HG03280 (cell line): ENCODE measurements at regions not wholly inside any gene's neighbourhood (a gene's known extent, or its start where the extent isn't known, plus 50 kb on each side); places are given as distances from the start of the nearest gene placed in this dataset.
"Not testable (repeated sequence)": the region's sequence is repeated elsewhere in the genome, so short reads cannot be mapped to it uniquely, and the experiment has no call there.

Experiments
- ATAC-seq: cut with Tn5 transposase; IDR thresholded peaks from one replicate; pipeline ENCODE4 v1.9.1; 2021; ENCODE audit warnings: mild to moderate bottlenecking, moderate library complexity; ENCODE audit not compliant: unreplicated experiment

DNA sequence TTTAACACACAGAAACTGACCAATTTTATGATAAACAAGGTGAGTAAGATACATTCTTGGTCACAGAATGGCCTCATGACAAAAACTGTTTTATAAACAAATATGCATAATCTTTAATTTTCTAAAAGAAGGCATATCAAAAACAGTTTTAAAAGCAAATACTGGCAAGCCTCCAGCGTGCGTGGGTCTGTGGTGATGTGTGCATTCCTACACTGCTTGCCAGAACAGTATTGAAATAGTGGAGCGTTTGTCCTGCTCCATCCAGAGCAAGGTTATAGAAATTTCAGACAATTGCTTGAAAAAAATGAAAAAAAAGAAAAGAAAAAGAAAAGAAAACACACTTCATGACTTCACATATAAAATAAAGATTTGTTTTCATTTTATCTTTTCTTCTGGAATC lies 140.9 kb downstream of the MZT1 start:
- no peak for ATAC-seq

DNA sequence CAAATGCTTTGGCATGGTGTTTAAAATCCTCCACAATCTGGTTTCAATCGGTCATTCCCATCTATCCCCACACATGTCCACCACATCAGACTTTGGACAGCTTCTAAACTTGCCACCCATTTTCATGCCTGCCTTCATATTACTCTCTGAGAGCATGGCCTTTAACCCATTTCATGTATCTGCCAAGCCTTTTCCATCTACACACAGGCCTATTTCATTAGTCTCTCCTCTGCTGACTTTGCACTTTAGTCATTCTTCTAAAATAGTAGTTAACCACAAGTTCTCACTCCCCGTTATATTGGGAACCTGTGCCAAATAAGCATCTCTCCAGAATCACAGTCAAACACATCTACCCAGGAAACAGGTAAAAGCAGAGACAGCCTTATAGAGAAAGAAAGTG lies 142.2 kb downstream of the MZT1 start:
- no peak for ATAC-seq

DNA sequence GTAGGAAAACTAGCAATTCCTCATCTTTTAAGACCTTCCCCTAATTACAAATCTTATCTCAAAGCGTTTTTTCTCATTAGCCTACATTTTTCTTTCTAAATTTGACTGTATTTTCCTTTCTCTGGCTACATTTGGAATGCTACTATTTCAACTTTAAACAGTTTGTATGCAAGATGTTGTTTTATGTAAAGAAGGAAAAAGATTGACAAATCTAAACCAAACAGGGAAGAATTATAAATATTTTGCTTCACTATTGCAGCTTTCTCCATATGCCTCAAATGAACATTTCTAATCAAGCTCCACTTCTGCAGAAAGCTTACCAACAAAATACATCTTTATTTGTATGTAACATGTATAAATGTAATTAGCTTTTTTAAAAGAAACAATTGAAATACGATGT lies 156.2 kb downstream of the MZT1 start:
- ATAC-seq: no peak

DNA sequence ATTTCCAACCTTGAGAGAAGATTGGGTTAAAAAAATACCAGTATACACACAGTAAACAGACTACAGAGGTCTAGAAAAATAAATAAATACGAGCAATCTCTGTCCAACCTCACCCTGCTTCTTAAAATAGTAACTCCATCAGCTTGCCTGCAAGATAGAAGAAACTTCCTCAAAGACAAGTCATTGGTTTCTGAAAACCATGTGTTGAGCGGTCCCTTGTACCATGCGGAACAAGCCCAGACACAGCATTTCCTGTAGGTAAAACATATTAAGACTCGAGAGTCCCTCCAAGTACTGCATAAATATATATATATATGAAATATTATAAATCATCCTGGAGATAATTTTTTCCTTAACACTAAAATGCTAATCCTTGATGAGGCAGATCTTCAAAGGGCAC lies 157.4 kb downstream of the MZT1 start:
- no peak for ATAC-seq

DNA sequence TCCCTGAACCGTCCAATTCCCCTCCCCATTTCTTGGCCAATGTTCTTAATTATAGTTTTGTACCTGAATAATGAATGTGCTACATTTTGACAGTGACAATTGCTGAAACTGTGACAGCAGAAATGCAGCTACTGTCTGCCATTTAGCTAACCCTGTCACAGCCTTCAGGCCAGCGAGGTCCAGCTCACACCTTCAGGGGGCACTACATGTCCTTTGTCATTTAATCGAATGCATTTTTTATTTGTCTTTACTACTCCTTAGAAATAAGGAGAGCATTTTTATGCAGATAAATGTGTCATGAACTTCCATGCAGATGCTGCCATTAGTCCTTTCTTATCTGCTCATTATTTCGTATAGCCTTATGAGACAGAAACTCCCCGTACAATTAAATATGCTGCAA lies 159.9 kb downstream of the MZT1 start:
- no peak for ATAC-seq

DNA sequence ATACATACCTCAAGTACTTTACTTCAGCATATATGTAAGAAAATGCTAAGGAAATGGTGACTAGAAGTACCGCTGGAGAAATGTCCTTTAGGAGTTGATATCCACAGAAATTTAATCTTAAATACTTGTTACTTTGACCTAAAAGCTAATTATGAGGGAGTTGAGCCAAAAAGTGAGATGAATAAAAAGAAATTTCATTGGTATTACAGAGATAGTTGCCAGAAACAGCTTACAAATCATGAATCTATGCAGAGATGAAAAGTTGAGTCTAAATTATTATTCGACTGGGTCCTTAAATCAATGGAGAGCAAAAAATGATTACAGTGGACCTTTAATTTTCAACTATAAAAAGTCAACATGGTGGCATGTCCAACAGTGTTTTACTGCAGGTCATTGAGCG lies 160.9 kb downstream of the MZT1 start:
- ATAC-seq: no peak

DNA sequence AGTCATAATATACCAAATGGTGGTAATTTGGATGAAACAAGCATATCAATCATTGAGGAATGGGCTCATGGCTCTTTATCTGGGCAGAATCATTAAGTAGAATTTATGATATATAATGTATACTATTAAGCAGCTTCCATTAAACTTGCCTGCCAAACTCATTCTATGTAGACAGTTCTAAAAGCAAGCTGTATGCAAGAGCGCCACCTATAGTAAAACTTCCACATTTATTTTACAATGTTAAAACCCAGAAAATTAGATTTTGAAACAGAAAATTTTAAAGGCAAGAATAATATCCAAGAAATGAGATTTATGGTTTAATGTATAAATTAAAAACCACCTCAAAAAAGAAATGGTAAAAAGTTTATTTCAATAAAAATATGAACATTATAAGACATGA lies 161.5 kb downstream of the MZT1 start:
- ATAC-seq: no peak

DNA sequence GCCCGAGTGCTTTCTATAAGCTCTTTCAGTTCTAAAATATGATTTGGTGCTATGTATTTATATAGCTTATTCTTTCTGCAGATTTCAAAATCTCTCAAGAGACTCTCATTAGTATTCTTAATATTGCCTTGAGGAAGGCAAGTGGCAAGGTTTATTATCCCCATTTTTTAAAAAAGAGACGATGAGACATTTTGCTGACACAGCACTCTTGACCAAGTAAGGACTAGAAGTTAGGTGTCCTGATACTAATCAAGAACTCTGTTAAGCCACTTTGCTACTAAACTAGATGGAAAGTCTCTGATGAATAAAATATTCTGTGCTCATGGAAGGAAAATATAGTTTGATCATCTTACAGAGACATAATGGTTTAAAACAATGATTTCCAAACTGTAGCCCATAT lies 164.7 kb downstream of the MZT1 start:
- ATAC-seq: no peak

DNA sequence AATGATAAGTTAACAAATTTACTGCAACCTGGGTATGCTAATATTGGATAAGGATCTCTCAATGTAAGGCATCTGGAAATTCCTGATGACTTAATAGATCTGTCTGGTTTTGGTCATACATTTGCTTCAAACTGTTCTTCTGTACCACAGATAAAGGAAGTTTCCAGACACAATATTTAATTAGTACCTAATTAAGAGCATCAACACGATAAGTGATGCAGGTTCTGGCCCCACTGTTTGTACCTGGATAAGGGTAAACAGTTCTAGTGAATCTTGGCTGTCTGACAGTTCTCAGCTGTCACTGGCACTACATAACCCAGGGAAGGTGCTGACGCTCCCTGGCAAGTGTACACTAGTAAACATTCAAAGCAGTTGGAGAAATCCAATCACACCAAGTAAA lies 165.6 kb downstream of the MZT1 start:
- ATAC-seq: no peak

DNA sequence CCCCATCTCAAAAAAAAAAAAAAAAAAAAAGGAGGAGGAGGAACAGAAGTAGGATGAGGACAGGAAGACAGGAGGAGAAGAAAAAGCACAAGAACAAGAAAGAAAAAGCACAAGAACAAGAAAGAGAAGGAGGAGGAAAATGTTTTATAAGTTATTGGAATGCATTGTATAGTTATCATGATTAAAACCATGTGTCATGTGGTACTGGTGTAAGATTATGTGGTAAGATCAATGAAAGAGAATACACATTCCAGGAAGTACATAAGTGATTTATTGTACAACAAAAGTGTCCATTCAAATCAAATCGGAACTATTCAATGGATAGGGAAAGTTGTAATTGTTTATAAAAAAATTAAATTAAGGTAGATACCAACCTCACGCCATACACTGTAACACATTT lies 167.7 kb downstream of the MZT1 start:
- ATAC-seq: no peak

DNA sequence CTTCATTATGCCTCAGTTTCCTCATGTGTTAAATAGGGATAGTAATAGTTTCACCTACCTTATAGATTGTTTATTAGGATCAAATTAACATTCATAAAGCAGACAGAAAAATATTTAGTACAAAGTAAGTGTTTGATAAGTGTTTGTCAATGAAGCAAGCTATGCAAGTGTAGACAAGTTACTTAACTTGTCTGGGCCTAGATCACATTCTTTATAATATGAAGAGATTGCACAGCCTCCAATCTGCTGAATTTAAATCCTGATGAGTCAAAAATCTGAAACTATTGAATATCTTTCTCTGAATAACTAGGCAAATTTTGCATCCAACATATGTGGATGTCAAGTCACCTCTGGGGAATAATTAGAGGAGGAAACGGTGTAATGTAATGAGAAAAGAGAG lies 170.5 kb downstream of the MZT1 start:
- no peak for ATAC-seq

DNA sequence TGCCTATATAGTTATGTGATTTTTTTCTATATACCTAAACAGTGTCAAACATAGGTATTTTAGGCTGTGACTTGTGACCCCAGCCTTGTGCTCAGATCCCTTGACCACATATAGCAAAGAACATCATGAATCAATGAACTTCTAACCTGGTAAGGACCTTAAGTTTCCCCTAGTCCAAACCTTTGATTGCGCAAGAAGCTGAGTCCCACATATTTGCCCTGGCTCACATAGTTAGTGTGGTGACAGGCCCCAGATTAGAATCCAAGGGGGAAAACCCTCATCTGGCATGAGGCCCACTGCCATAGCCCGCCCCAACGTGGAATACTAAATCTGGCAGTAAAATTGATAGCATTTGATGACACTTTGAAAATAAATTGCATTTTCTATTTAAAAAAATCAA lies 171.8 kb downstream of the MZT1 start:
- no peak for ATAC-seq

DNA sequence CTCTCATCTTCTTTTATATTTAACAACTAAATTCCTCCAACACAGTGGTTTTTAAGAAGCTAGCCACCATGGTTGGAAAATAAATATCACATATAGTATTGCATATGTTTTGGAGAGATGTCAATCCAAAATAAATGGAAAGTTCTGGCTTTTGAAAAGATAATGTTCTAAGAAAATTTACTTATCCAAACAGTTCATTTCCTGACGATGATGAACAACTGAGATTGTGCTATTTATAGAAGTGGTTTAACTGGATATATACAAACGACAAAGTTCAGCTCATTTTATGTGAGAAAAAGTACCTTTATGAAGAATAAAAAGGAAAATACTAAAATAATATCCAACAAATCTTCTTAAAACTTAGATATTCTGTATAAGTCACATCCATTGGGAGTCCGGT lies 174.7 kb downstream of the MZT1 start:
- no peak for ATAC-seq

DNA sequence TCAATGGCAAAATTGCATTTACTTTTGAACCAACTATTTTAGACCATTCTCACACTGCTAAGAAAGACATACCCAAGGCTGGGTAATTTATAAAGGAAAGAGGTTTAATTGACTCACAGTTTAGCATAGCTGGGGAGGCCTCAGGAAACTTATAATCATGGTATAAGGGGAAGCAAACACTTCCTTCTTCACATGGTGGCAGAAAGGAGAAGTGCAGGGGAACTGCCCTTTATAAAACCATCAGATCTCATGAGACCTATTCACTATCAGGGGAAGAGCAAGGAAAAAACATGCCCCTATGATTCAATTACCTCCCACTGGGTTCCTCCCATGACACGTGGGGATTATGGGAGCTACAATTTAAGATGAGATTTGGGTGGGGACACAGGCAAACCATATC lies 181.5 kb downstream of the MZT1 start:
- ATAC-seq: not testable (repeated sequence)

DNA sequence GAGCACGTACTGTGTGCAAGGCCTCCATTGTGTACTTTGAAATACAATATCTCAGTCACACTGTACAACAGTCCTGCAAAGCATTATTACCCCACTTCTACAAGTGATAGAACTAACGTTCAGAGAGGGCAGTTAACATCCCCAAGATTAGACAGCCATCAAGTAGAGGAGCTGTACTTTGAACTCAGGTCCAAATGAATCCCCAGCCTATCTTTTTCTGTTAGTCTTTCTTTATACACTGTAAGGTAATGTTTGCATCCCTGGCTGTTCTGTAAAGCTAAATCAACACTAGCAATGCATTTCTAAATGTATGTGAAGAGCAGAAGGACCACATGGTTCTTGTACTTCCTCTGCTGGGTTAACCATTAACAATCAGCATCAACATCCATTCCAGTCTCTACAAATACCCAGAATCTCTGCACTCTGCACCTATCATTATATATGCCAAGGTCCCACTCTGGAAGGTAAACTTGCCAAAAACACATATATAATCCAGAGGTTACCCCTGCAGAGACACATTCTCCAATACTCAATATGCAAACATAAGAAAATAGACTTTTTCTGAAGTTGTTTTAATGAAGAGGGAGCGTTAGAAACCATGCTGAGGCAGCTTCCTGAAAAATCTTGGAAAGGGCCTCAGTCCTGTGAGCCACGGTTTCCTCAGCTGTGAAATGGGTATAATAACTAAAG lies 182.3 kb downstream of the MZT1 start:
- no peak for ATAC-seq

DNA sequence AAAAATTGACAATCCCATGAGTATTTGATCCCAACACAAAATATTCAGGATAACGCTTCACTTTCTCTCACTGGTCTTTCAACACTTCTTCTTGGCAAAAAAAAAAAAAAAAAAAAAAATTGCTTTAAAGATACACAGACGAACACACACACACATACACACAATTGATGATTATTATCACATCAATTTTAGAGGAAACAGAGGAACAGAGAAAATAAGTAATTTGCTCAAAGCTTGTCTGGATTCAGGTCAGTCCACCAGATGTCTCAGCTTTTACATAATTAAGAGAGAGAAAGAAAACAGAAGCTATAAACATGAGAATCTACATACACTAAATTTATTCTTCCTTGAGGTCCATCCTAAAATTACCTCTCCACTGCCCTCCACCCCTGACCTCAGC lies 183.4 kb downstream of the MZT1 start:
- no peak for ATAC-seq

DNA sequence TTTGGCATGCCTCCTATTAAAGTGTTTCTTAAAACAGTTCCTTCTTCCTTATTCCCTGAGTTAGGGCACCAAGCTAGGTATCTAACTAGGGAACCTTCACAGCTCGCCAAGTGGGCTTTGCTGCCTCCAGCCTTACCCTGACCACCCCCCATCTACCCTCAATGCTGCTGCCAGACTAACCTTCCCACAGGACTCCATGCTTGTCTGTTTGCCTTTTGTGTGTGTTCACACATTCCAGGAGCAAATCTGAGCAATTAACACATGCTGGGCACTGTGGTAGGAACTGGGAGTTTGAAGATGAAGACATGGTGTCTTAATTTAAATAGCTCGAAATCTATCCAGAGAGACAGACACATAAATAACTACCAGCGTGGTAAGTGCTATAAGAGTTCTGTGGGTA lies 185.2 kb downstream of the MZT1 start:
- ATAC-seq: no peak

DNA sequence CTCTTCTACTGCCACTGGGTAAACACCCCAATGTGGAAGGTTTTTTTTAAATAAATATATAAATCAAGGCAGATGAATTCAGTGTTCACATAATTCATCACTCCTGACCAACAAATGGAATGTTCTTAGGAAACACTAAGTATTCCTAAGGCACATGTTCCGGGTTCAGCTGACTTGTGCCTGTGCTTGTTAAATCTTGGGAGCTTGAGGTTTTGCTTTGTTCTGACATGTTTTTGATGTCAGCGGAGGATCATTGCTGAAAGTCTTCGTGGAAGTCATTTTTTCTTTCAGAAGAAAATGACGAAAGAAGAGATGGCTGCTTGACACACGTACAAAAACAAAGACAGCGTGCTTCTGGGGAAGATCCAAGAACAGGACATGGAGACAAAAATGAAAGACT lies 185.8 kb downstream of the MZT1 start:
- ATAC-seq: no peak

DNA sequence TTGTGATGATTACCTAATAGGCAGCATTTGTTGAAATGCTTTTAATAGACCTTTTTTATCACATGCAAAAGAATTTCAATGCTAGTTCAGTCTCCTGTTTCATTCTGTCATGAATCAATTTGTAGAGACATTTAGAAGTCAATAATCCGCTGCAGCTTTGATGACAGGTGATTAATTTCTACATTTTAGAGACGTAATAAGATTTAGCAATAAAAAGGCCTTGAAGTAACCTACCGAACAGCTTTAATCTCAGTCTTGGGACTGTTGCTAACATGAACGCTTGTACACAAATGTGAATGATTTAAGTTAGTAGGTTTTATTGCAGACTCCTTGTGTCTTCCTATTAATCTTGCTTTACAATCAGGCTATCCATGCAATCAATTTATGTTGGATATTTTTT lies 186.5 kb downstream of the MZT1 start:
- ATAC-seq: no peak

DNA sequence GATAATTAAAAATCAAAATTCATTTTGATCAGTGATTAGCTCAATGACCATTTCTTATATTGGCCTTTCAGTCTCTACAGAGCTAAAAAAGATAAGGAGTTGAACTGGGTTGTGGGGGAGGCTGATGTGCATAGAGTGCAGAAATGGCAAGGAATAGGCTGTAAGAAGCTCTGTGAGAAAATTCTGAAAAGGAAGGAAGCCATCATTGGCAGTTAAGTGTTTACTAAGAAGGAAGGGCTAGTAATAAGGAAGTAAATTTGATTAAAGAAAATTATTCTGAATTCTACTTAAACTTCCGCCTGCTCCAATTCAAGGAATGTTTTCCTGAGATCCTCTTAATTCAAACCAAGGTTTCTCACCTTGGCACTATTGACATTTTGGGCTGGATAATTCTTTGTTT lies 187.5 kb downstream of the MZT1 start:
- no peak for ATAC-seq

DNA sequence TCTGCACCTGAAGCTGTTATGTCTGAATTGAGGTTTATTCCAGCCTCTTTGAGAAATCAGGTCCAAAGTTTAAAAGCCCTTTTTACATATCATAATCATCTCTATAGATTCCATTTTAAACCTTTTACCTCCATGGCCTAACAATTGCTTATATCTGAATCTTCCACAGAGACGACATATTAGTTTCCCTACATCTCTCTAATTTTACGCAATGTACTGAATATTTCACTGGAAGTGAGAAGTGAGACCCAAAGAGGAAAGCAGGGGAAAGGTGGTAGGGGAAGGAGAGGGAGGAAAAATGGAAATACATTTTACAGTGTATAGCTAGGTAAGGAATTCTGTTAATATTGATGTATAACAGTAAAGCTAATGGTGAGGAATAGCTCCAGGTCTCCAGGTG lies 189.6 kb downstream of the MZT1 start:
- no peak for ATAC-seq

DNA sequence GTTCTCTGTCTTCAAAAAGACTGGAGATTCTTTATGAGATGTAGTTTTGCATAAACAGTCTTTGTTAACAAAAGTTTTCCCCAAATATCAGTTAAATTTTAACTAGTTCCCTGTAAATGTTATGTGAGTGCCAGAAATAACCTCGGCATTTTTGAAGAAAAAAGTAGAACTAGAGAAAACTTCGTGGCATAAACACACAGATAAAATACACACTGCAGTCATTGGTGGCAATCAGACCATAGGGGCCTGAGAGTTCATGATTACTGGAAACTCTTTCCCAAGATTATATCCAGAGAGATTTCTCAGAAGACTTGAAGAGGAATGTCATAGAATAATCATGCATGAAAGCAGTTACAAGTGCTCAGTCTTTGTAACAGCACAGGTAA lies 190.0 kb downstream of the MZT1 start:
- no peak for ATAC-seq

DNA sequence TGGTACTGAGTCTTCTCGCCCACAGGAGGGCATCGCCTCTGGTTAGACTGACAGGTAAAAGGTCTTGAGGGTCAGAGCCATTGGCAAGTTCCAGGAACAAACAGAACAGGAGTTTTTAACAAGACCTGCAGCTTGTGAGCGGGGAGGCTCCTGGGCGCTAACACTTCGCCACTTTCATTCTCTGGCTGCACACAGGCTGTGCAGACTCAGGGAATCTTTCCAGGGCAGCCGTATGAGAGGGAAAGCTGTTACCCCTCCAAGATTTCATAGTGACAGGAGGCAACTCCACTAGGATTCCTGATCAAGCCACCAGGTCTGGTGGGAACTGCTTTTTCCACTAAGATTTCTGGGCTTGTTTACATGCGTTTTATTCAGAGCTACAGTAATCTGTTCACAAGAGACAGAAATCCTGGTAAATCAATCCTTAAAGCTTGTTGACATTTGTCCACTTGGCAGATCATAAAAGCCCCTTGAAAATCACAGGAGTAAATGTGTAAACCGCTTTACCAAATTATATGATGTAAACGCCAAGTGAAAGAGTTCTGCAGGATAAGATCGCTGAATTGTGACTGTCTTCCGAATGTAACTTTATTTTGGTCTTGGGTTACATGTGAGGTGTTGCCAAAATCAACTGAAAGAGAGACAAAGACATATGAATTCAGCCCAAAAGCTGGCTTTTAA lies 190.6 kb downstream of the MZT1 start:
- ATAC-seq: no peak
